Testis (tissue), 2 donors: ENCODE measurements at regions not wholly inside any gene's neighbourhood (a gene's known extent, or its start where the extent isn't known, plus 50 kb on each side); places are given as distances from the start of the nearest gene placed in this dataset.

Experiments
- CTCF ChIP-seq, 3 experiments: fragments of 450-650 bp in 2 of 3; fragments of 200-600 bp in 1 of 3; sonication (generic) in 1 of 3; IDR thresholded peaks; one replicate each; pipeline ENCODE4 v1.5.1; 2016 to 2019; ENCODE audit warnings: antibody characterized with exemption in 3 of 3, mild to moderate bottlenecking in 2 of 3, moderate library complexity in 1 of 3
- POLR2A ChIP-seq: fragments of 450-650 bp; IDR thresholded peaks from one replicate; pipeline ENCODE4 v1.6.1; 2017; ENCODE audit warnings: antibody characterized with exemption, mild to moderate bottlenecking, moderate library complexity

GRCh38 chr3:106821801-106822200 lies 555.4 kb upstream of the CCDC54 start:
- no peak for TF ChIP-seq CTCF (IDR thresholded peaks at IDR 0.05)
- no peak for TF ChIP-seq POLR2A
